CD14-positive monocyte (primary cell): ENCODE measurements at regions not wholly inside any gene's neighbourhood (a gene's known extent, or its start where the extent isn't known, plus 50 kb on each side); places are given as distances from the start of the nearest gene placed in this dataset.

Experiments used
- DNase-seq, 3 donors: peaks; one replicate each; pipeline ENCODE4 v3.0.0-alpha.2; 2011 to 2022
- H2AFZ ChIP-seq: 2 replicates; pipeline ENCODE4 v1.6.0; 2012; ENCODE audit warnings: mild to moderate bottlenecking, low read depth, low read length, inconsistent platforms; ENCODE audit not compliant: insufficient read depth, poor library complexity, severe bottlenecking
- H3K27ac ChIP-seq, 2 donors: 1 replicate in 1 of 2; 2 replicates in 1 of 2; pipeline ENCODE4 v1.5.1; 2012 to 2013; ENCODE audit warnings: low read length in 2 of 2, control low read depth in 1 of 2, inconsistent platforms in 1 of 2, low read depth in 1 of 2, mild to moderate bottlenecking in 1 of 2
- H3K27me3 ChIP-seq, 2 donors: one replicate each; pipeline versions ENCODE4 v1.6.0 to v1.6.1; 2011 to 2013; ENCODE audit warnings: low read length in 2 of 2; ENCODE audit not compliant: control insufficient read depth in 2 of 2, insufficient read depth in 2 of 2
- H3K36me3 ChIP-seq, 2 donors: replicated peaks in 1 of 2; 1 replicate in 1 of 2; 2 replicates in 1 of 2; pipeline versions ENCODE4 v1.5.1 to v1.6.1; 2012 to 2013; ENCODE audit warnings: low read length in 2 of 2, control low read depth in 1 of 2, inconsistent platforms in 1 of 2, mild to moderate bottlenecking in 1 of 2; ENCODE audit not compliant: insufficient read depth in 2 of 2, control insufficient read depth in 1 of 2
- H3K4me1 ChIP-seq, 2 donors: 1 replicate in 1 of 2; 2 replicates in 1 of 2; pipeline versions ENCODE4 v1.5.1 to v1.6.1; 2012 to 2013; ENCODE audit warnings: low read length in 2 of 2, control low read depth in 1 of 2, inconsistent platforms in 1 of 2, mild to moderate bottlenecking in 1 of 2, moderate library complexity in 1 of 2; ENCODE audit not compliant: insufficient read depth in 2 of 2, control insufficient read depth in 1 of 2
- H3K4me2 ChIP-seq: replicated peaks from 2 replicates; pipeline ENCODE3; 2012; ENCODE audit warnings: low read length, moderate library complexity, mild to moderate bottlenecking; ENCODE audit not compliant: poor library complexity, severe bottlenecking; ENCODE audit errors: extremely low read depth
- H3K4me3 ChIP-seq, 3 experiments: fragments of 200-600 bp in 1 of 3; sonication (generic) in 1 of 3; replicated peaks in 1 of 3; 1 replicate in 2 of 3; 2 replicates in 1 of 3; pipeline ENCODE4 v1.5.1; 2011 to 2013; ENCODE audit warnings: low read length in 3 of 3, mild to moderate bottlenecking in 3 of 3, control low read depth in 2 of 3, low read depth in 2 of 3, inconsistent platforms in 1 of 3, moderate library complexity in 1 of 3
- H3K79me2 ChIP-seq: 2 replicates; pipeline ENCODE4 v1.6.0; 2012; ENCODE audit warnings: mild to moderate bottlenecking, control low read depth, inconsistent platforms, low read length, moderate library complexity; ENCODE audit not compliant: insufficient read depth
- H3K9ac ChIP-seq: 2 replicates; pipeline ENCODE4 v1.6.0; 2017; ENCODE audit warnings: low read length, mild to moderate bottlenecking; ENCODE audit not compliant: insufficient read depth, poor library complexity, severe bottlenecking
- H3K9me3 ChIP-seq, 2 donors: replicated peaks in 1 of 2; 1 replicate in 1 of 2; 2 replicates in 1 of 2; pipeline versions ENCODE4 v1.5.1 to v1.6.1; 2012 to 2013; ENCODE audit warnings: low read length in 2 of 2, control low read depth in 1 of 2; ENCODE audit not compliant: control insufficient read depth in 1 of 2, insufficient read depth in 1 of 2
- H4K20me1 ChIP-seq: 2 replicates; pipeline ENCODE4 v1.6.0; 2012; ENCODE audit warnings: mild to moderate bottlenecking, low read length, control low read depth, moderate library complexity; ENCODE audit not compliant: insufficient read depth
- H3K27ac Mint-ChIP-seq, 7 donors: one replicate each; pipeline ENCODE4 v1.8.0; 2020; ENCODE audit warnings: mild to moderate bottlenecking in 7 of 7, mixed read lengths in 7 of 7, moderate library complexity in 6 of 7, inconsistent platforms in 2 of 7
- H3K27me3 Mint-ChIP-seq, 3 donors: one replicate each; pipeline ENCODE4 v1.8.0; 2021 to 2022; ENCODE audit warnings: low read depth in 3 of 3, mild to moderate bottlenecking in 3 of 3, mixed read lengths in 3 of 3, moderate library complexity in 3 of 3, inconsistent platforms in 1 of 3
- H3K36me3 Mint-ChIP-seq, 2 donors: one replicate each; pipeline ENCODE4 v1.8.0; 2020; ENCODE audit warnings: mixed read lengths in 2 of 2, inconsistent platforms in 1 of 2, mild to moderate bottlenecking in 1 of 2
- H3K4me1 Mint-ChIP-seq: one replicate; pipeline ENCODE4 v1.8.0; 2020; ENCODE audit warnings: mild to moderate bottlenecking, mixed read lengths
- H3K4me3 Mint-ChIP-seq, 2 donors: one replicate each; pipeline ENCODE4 v1.8.0; 2020; ENCODE audit warnings: mild to moderate bottlenecking in 2 of 2, mixed read lengths in 2 of 2, moderate library complexity in 1 of 2
- H3K9me3 Mint-ChIP-seq, 7 donors: one replicate each; pipeline ENCODE4 v1.8.0; 2020 to 2022; ENCODE audit warnings: mixed read lengths in 7 of 7, mild to moderate bottlenecking in 6 of 7, moderate library complexity in 6 of 7, inconsistent platforms in 2 of 7
- WGBS: methylation state at CpG from one replicate; pipeline ENCODE4 v1.1.5; 2013; ENCODE audit warnings: missing lambda C conversion rate; ENCODE audit not compliant: insufficient coverage; 5-methylcytosine and 5-hydroxymethylcytosine counted together
- intact Hi-C, 2 donors: fragments of 100-400 bp; cut with micrococcal nuclease; formaldehyde crosslinking; loops; one replicate each; pipeline versions ENCODE4 v1.15.0 to v1.15.1; 2023
- TF ChIP-seq, protein P1 (sequence below): fragments of 200-600 bp; IDR thresholded peaks from one replicate; pipeline ENCODE4 v1.8.0; 2022; ENCODE audit warnings: antibody characterized with exemption, mild to moderate bottlenecking

DNA sequence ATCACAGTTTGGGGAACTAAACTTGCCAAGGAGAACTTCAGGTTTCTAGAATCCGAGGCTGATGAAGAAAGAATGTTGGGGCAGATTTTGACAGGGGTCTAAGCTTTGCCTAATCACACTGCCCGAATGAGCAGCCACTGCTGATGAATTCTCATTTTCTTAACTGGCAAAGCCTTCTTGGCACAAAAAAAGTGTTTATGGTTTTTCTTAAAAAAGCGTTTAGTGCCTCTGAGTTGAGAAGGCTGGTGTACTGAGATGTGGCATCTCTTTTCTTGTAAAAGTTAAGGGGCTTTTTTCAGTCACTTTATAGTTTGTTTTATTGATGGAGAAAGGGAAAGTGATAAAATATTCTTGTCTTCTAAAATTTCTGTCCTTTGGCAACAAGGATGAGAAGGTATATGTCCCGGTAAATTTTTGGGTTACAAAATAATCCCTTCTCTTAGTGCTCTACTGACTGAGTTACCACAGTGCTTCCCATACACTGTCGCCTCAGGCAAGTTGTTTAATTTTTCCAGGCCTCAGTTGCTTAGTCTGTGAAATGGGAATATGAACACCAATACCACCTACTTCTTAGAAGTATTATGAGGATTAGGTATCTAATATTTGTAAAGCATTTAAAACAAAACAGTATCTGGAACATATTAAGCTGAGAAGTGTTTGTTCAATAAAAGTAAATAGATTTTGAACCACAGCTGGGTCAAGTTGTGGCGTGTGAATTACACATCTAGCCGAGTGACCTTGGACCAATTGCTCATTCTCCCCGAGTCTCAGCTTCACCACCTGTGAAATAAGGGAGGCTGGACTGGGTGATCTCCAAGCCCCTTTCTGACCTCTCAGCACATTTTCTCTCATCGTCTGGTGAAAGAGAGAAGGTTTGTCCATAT is 320.8 kb downstream of the HAPSTR1 start:
- peaks cover 0 to 3% (median 3%) of the 10 kb centered on the region in 3 donors for H3K27me3 Mint-ChIP-seq
- H3K36me3 Mint-ChIP-seq: no peaks in the 10 kb centered on the region
- no peak overlapping the region for H3K27ac ChIP-seq
- H3K4me2 ChIP-seq: no peak overlapping the region
- no peak overlapping the region for H3K27ac Mint-ChIP-seq
- no peak for DNase-seq
- peaks cover 5 to 11% of the 10 kb centered on the region in 2 donors for H3K9me3 ChIP-seq
- H2AFZ ChIP-seq: no peak overlapping the region
- H3K4me1 ChIP-seq: no peaks in the 10 kb centered on the region
- intact Hi-C loops: no loop called here
- 88% methylated on average over 2 of the region's 9 CpGs for WGBS
- no peaks in the 10 kb centered on the region for H4K20me1 ChIP-seq
- H3K9me3 Mint-ChIP-seq: peaks cover 0 to 11% (median 5%) of the 10 kb centered on the region in 7 donors
- no peaks in the 10 kb centered on the region for H3K36me3 ChIP-seq
- H3K27me3 ChIP-seq: no peaks in the 10 kb centered on the region
- H3K9ac ChIP-seq: no peak overlapping the region
- no peaks in the 10 kb centered on the region for H3K4me1 Mint-ChIP-seq
- H3K4me3 ChIP-seq: no peak overlapping the region
- TF ChIP-seq, protein P1, sequence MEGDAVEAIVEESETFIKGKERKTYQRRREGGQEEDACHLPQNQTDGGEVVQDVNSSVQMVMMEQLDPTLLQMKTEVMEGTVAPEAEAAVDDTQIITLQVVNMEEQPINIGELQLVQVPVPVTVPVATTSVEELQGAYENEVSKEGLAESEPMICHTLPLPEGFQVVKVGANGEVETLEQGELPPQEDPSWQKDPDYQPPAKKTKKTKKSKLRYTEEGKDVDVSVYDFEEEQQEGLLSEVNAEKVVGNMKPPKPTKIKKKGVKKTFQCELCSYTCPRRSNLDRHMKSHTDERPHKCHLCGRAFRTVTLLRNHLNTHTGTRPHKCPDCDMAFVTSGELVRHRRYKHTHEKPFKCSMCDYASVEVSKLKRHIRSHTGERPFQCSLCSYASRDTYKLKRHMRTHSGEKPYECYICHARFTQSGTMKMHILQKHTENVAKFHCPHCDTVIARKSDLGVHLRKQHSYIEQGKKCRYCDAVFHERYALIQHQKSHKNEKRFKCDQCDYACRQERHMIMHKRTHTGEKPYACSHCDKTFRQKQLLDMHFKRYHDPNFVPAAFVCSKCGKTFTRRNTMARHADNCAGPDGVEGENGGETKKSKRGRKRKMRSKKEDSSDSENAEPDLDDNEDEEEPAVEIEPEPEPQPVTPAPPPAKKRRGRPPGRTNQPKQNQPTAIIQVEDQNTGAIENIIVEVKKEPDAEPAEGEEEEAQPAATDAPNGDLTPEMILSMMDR: no peak
- H3K4me3 Mint-ChIP-seq: no peak overlapping the region
- H3K79me2 ChIP-seq: no peaks in the 10 kb centered on the region

DNA sequence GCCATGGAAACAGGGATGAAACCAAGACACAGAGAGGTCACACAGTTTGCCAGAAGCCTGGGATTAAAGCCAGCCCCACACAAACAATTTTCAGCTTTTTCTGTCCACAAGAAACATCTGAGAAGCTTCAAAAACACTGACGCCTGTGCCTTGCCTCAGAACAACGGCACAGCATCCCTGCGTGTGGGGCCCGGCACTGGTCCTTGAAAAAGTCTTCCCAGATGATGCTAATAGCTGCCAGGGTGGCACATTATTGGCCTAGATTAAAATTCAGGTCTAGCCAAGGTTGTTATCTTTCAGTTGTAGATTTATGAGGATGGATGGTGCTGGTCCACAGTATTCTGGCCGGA is 321.4 kb downstream of the HAPSTR1 start:
- intact Hi-C loops: no loop called here
- no peak overlapping the region for H2AFZ ChIP-seq
- no peak overlapping the region for H3K4me3 ChIP-seq
- no peaks in the 10 kb centered on the region for H3K79me2 ChIP-seq
- no peaks in the 10 kb centered on the region for H3K4me1 Mint-ChIP-seq
- H3K36me3 ChIP-seq: no peaks in the 10 kb centered on the region
- peaks cover 0 to 3% (median under 1%) of the 10 kb centered on the region in 3 donors for H3K27me3 Mint-ChIP-seq
- H3K27ac Mint-ChIP-seq: no peak overlapping the region
- no peak overlapping the region for H3K9ac ChIP-seq
- no peak overlapping the region for H3K27ac ChIP-seq
- no peaks in the 10 kb centered on the region for H3K4me1 ChIP-seq
- WGBS: 72% methylated on average over 4 of the region's 5 CpGs
- no peak overlapping the region for H3K4me2 ChIP-seq
- no peak overlapping the region for H3K4me3 Mint-ChIP-seq
- no peak for DNase-seq
- H3K27me3 ChIP-seq: no peaks in the 10 kb centered on the region
- H4K20me1 ChIP-seq: no peaks in the 10 kb centered on the region
- H3K9me3 ChIP-seq: peaks cover 5 to 11% of the 10 kb centered on the region in 2 donors
- peaks cover 0 to 11% (median 5%) of the 10 kb centered on the region in 7 donors for H3K9me3 Mint-ChIP-seq
- H3K36me3 Mint-ChIP-seq: no peaks in the 10 kb centered on the region
- TF ChIP-seq, protein P1: no peak
